ENCODE measurements at regions not wholly inside any gene's neighbourhood (a gene's known extent, or its start where the extent isn't known, plus 50 kb on each side); places are given as distances from the start of the nearest gene placed in this dataset.
"Not testable (repeated sequence)": the region's sequence is repeated elsewhere in the genome, so short reads cannot be mapped to it uniquely, and the experiment has no call there.

- Histone ChIP-seq H3K4me1 (ENCODE audit: control insufficient read depth, insufficient read depth, low read length) (no peaks in the 10 kb centered on the region), H3K27ac (ENCODE audit: insufficient read depth, low read depth, low read length, poor library complexity, severe bottlenecking) (no peak overlapping the region), H3K36me3 (ENCODE audit: control insufficient read depth, insufficient read depth, low read length) (no peaks in the 10 kb centered on the region), H3K27me3 (ENCODE audit: control insufficient read depth, insufficient read depth, low read length, poor library complexity, severe bottlenecking) (no peaks in the 10 kb centered on the region), H3K4me3 (ENCODE audit: insufficient read depth, low read depth, low read length) (no peak overlapping the region), H3K9me3 (ENCODE audit: control insufficient read depth, low read length) (no peaks in the 10 kb centered on the region)
- WGBS, 2 experiments = 88 to 100% methylated on average over 1 to 2 of the region's 2 CpGs
Measured at GRCh38 chr13:34720618-34721017, 221.5 kb upstream of the NBEA start.

DNA sequence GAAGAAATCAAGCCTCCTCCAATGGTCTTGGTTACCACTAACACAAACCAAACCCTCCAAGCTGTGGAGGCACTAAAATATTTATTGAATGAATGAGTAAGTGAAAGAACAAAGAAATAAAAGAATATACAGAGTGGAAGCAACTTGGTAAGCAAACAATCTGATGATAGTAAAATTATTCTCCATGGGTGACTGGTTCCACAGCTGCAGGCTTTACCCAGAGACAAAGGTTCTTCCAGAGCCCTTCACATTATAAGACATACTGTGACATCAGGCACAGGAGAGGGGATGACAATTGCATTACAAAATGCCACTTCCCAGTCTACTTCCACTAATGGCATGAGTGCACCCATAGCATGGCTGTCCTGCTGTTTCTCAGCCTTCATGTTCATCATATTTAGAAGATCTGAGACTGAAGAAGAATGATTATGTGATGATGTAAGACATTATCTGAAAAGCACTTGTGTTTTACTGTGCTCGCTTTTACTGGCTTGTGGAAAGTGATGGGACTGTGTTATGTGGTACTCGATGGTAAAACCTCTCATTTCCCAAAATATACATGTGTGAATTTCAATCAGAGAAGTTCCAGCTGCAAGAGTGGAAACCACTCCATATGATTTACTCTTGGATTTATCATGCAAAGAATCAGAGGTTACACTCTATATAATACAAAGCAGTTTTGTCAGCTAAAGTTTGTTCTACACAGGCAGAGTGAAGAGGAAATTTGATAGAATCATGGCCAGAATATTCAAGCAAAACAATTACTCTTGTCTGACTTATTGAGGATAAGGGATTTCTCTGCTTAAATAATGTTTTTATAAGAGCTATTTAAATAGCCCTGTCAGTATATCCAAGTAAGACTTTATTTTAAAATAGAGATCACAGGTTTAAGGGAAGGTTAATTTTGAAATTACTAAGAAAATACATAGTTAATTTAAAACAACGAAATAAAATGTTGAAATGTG, 220.2 kb upstream of the NBEA start:
- Histone ChIP-seq H3K36me3 (ENCODE audit: control insufficient read depth, insufficient read depth, low read length) (no peaks in the 10 kb centered on the region), H3K27me3 (ENCODE audit: control insufficient read depth, insufficient read depth, low read length, poor library complexity, severe bottlenecking) (no peaks in the 10 kb centered on the region), H3K9me3 (ENCODE audit: control insufficient read depth, low read length) (no peaks in the 10 kb centered on the region), H3K4me3 (ENCODE audit: insufficient read depth, low read depth, low read length) (no peak overlapping the region), H3K4me1 (ENCODE audit: control insufficient read depth, insufficient read depth, low read length) (no peaks in the 10 kb centered on the region), H3K27ac (ENCODE audit: insufficient read depth, low read depth, low read length, poor library complexity, severe bottlenecking) (no peak overlapping the region)
- WGBS, 2 experiments = 94 to 100% methylated on average over 1 to 3 of the region's 3 CpGs

GRCh38 chr13:34722922-34723321, 219.1 kb upstream of the NBEA start:
- no peaks in the 10 kb centered on the region for H3K4me1 ChIP-seq (ENCODE audit: control insufficient read depth, insufficient read depth, low read length)
- H3K27ac ChIP-seq (ENCODE audit: insufficient read depth, low read depth, low read length, poor library complexity, severe bottlenecking) = no peak overlapping the region
- no peak overlapping the region for H3K4me3 ChIP-seq (ENCODE audit: insufficient read depth, low read depth, low read length)
- H3K9me3 ChIP-seq (ENCODE audit: control insufficient read depth, low read length) = no peaks in the 10 kb centered on the region
- no peaks in the 10 kb centered on the region for H3K27me3 ChIP-seq (ENCODE audit: control insufficient read depth, insufficient read depth, low read length, poor library complexity, severe bottlenecking)
- no peaks in the 10 kb centered on the region for H3K36me3 ChIP-seq (ENCODE audit: control insufficient read depth, insufficient read depth, low read length)

DNA sequence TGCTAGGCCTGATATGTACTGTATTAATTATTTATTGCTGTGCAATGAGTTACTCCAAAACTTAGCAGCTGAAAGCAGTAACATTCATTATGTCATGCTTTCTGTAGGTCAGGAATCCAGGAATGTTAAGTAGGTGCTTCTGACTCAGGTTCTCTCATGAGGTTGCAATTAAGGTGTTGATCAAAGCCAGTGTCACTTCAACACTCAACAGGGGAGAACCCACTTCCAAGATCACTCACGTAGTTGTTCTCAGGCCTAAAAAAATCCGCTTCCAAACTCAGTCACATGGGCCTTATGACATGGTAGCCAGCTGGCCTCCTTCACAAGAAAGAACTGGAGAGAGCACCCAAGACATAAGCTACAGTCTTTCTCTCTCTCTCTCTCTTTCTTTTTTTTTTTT, 211.1 kb upstream of the NBEA start:
- Histone ChIP-seq H3K27me3 (ENCODE audit: control insufficient read depth, insufficient read depth, low read length, poor library complexity, severe bottlenecking) (no peaks in the 10 kb centered on the region), H3K4me3 (ENCODE audit: insufficient read depth, low read depth, low read length) (no peak overlapping the region), H3K9me3 (ENCODE audit: control insufficient read depth, low read length) (no peaks in the 10 kb centered on the region), H3K27ac (ENCODE audit: insufficient read depth, low read depth, low read length, poor library complexity, severe bottlenecking) (no peak overlapping the region), H3K36me3 (ENCODE audit: control insufficient read depth, insufficient read depth, low read length) (no peaks in the 10 kb centered on the region), H3K4me1 (ENCODE audit: control insufficient read depth, insufficient read depth, low read length) (no peaks in the 10 kb centered on the region)
- 81 to 98% methylated on average over 2 of the region's 2 CpGs for WGBS, 2 experiments

- H3K4me1 ChIP-seq (ENCODE audit: control insufficient read depth, insufficient read depth, low read length) = no peaks in the 10 kb centered on the region
- 87 to 94% methylated on average over 3 of the region's 4 CpGs for WGBS, 2 experiments
- no peak overlapping the region for H3K27ac ChIP-seq (ENCODE audit: insufficient read depth, low read depth, low read length, poor library complexity, severe bottlenecking)
- no peaks in the 10 kb centered on the region for H3K36me3 ChIP-seq (ENCODE audit: control insufficient read depth, insufficient read depth, low read length)
- no peaks in the 10 kb centered on the region for H3K27me3 ChIP-seq (ENCODE audit: control insufficient read depth, insufficient read depth, low read length, poor library complexity, severe bottlenecking)
- no peak overlapping the region for H3K4me3 ChIP-seq (ENCODE audit: insufficient read depth, low read depth, low read length)
- no peaks in the 10 kb centered on the region for H3K9me3 ChIP-seq (ENCODE audit: control insufficient read depth, low read length)
Measured at GRCh38 chr13:34731486-34731885, 210.6 kb upstream of the NBEA start.

- no peaks in the 10 kb centered on the region for H3K27me3 ChIP-seq (ENCODE audit: control insufficient read depth, insufficient read depth, low read length, poor library complexity, severe bottlenecking)
- H3K4me1 ChIP-seq (ENCODE audit: control insufficient read depth, insufficient read depth, low read length) = no peaks in the 10 kb centered on the region
- H3K9me3 ChIP-seq (ENCODE audit: control insufficient read depth, low read length) = no peaks in the 10 kb centered on the region
- no peak overlapping the region for H3K27ac ChIP-seq (ENCODE audit: insufficient read depth, low read depth, low read length, poor library complexity, severe bottlenecking)
- no peak overlapping the region for H3K4me3 ChIP-seq (ENCODE audit: insufficient read depth, low read depth, low read length)
- no peaks in the 10 kb centered on the region for H3K36me3 ChIP-seq (ENCODE audit: control insufficient read depth, insufficient read depth, low read length)
- WGBS, 2 experiments = 85 to 92% methylated on average over 3 of the region's 3 CpGs
Measured at GRCh38 chr13:34733721-34734120, 208.3 kb upstream of the NBEA start.

- Histone ChIP-seq H3K36me3 (ENCODE audit: control insufficient read depth, insufficient read depth, low read length) (no peaks in the 10 kb centered on the region), H3K27me3 (ENCODE audit: control insufficient read depth, insufficient read depth, low read length, poor library complexity, severe bottlenecking) (no peaks in the 10 kb centered on the region), H3K9me3 (ENCODE audit: control insufficient read depth, low read length) (no peaks in the 10 kb centered on the region), H3K4me3 (ENCODE audit: insufficient read depth, low read depth, low read length) (no peak overlapping the region), H3K4me1 (ENCODE audit: control insufficient read depth, insufficient read depth, low read length) (no peaks in the 10 kb centered on the region), H3K27ac (ENCODE audit: insufficient read depth, low read depth, low read length, poor library complexity, severe bottlenecking) (no peak overlapping the region)
- WGBS, 2 experiments = 65 to 90% methylated on average over 1 to 2 of the region's 2 CpGs
Measured at GRCh38 chr13:34734932-34735331, 207.1 kb upstream of the NBEA start.

- WGBS, 2 experiments = 94 to 96% methylated on average over 7 of the region's 7 CpGs
- no peak overlapping the region for H3K27ac ChIP-seq (ENCODE audit: insufficient read depth, low read depth, low read length, poor library complexity, severe bottlenecking)
Measured at GRCh38 chr13:34738254-34738992, 203.6 kb upstream of the NBEA start.

DNA sequence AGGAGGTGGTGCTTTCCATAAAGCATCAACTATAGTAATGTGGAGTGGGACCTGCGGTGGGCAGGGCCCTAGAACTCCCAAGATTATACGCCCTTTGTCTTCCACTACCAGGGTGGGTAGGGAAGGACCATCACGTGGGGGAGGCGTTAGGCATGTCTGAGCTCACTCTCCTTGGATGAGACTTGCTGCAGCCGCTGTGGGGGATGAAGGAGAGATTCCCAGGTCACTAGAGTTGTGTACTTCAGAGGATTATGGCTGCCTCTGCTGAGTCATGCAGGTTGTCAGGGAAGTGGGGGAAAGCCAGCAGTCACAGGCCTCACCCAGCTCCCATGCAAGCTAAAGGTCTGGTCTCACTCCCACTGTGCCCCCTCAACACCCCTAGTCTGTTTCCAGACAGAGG, 195.0 kb upstream of the NBEA start:
- not testable (repeated sequence) for H3K9me3 ChIP-seq (ENCODE audit: control insufficient read depth, low read length); H3K27ac ChIP-seq (ENCODE audit: insufficient read depth, low read depth, low read length, poor library complexity, severe bottlenecking); H3K4me1 ChIP-seq (ENCODE audit: control insufficient read depth, insufficient read depth, low read length); H3K4me3 ChIP-seq (ENCODE audit: insufficient read depth, low read depth, low read length); H3K27me3 ChIP-seq (ENCODE audit: control insufficient read depth, insufficient read depth, low read length, poor library complexity, severe bottlenecking); H3K36me3 ChIP-seq (ENCODE audit: control insufficient read depth, insufficient read depth, low read length)
- 82 to 87% methylated on average over 5 of the region's 5 CpGs for WGBS, 2 experiments

More at GRCh38 chr13:34738254-34738992, 203.6 kb upstream of the NBEA start:
- Histone ChIP-seq H3K4me1 (ENCODE audit: control insufficient read depth, insufficient read depth, low read length) (no peaks in the 10 kb centered on the region), H3K36me3 (ENCODE audit: control insufficient read depth, insufficient read depth, low read length) (no peaks in the 10 kb centered on the region), H3K9me3 (ENCODE audit: control insufficient read depth, low read length) (no peaks in the 10 kb centered on the region), H3K27me3 (ENCODE audit: control insufficient read depth, insufficient read depth, low read length, poor library complexity, severe bottlenecking) (no peaks in the 10 kb centered on the region), H3K4me3 (ENCODE audit: insufficient read depth, low read depth, low read length) (no peak overlapping the region)

- Histone ChIP-seq H3K27ac (ENCODE audit: insufficient read depth, low read depth, low read length, poor library complexity, severe bottlenecking) (no peak overlapping the region), H3K4me3 (ENCODE audit: insufficient read depth, low read depth, low read length) (no peak overlapping the region), H3K9me3 (ENCODE audit: control insufficient read depth, low read length) (no peaks in the 10 kb centered on the region), H3K4me1 (ENCODE audit: control insufficient read depth, insufficient read depth, low read length) (no peaks in the 10 kb centered on the region), H3K27me3 (ENCODE audit: control insufficient read depth, insufficient read depth, low read length, poor library complexity, severe bottlenecking) (no peaks in the 10 kb centered on the region), H3K36me3 (ENCODE audit: control insufficient read depth, insufficient read depth, low read length) (no peaks in the 10 kb centered on the region)
- WGBS, 2 experiments = 87 to 88% methylated on average over 4 of the region's 4 CpGs
Measured at GRCh38 chr13:34747507-34747906, 194.6 kb upstream of the NBEA start.

Measured in ectodermal cell (in vitro differentiated cells).